NCI-H1048 (cell line): ENCODE measurements at regions not wholly inside any gene's neighbourhood (a gene's known extent, or its start where the extent isn't known, plus 50 kb on each side); places are given as distances from the start of the nearest gene placed in this dataset.
"Not testable (repeated sequence)": the region's sequence is repeated elsewhere in the genome, so short reads cannot be mapped to it uniquely, and the experiment has no call there.

Experiments used
- DNase-seq: peaks from one replicate; lab custom pipeline; 2025; lab: John Stamatoyannopoulos, UW

DNA sequence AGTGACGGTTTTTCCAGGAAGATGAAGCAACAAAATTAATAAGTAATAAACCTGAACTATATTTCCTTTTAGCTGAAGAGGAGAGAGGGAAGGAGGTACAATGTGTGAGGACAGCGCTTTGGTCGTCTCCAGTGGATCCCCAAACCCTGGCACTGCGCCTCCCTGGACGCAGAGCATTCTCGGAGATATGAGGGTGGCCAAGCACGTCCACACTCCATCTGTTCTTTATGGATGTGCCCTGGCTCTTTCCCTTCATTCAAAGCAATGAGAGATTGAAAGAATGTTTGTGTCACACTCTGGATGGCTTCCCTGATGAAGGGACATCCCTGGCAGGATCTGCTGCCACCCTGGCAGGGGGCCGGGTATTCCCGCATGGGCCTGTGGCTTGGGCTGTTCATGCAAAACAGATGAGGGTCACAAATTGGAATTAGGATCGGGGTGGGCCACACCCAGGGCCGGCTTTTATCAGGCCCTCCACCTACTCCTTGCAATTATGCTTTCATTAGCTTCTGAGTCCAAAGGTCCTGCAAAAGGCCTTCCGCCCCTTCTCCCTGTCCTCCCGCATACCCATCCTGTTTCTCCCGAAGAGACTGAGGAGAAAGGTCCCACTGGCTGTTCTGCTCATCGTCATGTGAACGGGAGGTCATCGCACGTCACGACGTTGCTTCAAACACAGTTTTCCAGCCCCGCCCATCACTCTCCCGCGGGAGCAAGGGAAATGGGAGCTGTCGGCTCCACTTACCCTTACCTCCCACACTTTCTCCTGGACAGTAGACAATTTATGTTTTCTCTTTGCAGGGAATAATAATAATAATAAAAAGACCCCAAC, 286.1 kb upstream of the IRX4 start:
- DNase-seq = no peak

DNA sequence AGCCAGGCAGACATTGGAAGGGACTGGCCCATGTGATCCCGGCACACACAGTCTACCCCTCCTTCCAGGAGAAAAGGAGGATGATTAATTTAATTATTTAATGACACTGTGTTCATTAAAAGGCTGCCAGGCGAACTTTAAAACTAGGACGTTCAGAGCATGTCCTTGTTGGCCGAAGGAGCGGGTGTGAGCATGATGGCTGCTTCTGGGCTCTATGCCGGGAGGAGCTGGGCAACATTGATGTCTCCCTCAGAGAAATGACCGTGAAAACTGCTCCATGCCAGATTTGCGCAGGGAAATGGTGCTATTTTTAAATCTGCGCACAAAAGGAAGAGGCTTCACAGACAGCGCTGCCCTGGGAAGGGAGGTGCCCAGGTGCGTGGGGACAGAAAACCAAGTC, 284.9 kb upstream of the IRX4 start:
- DNase-seq = no peak

DNA sequence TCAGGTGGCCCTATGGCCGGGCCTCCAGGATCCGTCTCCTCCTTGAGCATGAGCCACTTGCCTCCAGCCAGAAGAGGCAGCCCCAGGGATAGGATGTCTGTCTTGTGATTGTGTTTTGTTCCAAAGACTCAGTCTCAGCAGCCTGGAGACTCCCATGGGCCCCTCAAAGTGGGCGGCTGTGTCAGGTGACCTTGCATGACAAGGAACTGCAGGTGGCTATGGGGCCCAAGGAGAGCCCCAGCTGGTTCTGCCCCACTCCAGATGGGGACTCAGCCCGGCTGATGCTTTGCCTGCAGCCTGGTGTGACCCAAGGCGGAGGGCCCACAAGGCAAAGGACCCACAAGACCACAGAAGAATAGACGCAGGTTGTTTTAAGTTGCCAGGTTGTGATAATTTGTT, 284.3 kb upstream of the IRX4 start:
- DNase-seq = no peak

DNA sequence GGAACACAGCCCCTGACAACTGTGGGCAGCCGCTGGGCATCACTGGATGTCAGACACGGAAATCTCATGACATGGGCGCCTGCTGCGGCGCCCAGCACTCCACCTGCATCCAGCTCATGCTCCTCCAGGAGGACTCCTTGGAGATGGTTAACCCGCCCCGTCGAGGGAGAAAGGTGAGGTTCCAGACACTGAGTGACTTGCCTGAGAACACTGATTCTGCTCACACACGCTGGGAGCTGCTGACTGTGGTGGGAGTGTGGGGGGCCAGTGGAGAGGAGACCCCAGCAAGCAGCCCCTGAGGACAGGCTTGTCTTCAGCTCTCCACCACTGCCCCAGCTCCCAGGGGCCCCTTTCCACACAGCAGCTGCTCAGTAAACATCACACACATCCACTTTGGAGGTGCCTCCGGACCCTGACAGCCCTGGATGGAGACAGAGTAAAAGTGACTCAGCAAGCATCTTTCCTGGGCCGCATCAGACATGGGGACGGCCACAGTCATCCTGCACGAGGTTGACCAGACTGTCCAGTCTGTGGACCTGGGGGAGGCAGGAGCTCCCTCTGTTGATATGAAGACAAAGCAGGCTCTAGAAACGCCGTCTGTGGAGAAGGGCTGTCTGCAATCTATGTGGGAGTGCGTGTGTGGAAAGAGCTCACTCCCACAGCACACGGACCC, 283.7 kb upstream of the IRX4 start:
- DNase-seq = no peak

DNA sequence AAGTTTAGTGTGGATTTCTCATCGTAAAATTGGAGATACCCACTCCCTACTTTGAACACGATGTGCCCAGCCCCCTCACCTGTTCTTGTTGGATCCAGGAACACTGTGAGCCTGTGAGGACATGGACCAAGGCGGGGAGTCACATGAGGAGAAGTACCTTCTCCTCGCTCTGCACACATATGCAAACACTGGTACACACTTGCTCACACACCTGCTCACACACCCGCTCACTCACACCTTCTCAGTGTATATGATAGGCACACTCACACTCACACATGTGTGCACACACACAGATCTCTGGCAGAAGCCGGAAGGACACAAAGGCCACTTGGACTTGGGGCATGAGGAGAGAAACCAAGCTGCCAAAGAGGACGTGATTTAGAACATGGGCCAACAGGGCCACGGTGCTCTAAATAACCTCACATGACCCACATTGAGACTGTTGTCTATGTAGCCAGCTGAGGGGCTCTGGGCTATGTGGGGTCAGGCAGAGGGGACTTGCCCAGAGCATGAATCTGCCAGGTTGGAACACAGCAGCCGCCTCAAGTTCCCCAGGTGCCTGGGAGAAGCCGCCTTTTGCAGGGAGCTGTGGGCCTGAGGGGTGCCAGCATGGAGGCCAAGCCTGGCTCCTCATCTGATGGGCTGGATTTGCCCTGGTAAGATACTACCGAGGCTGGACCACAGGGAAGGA, 283.0 kb upstream of the IRX4 start:
- no peak for DNase-seq

DNA sequence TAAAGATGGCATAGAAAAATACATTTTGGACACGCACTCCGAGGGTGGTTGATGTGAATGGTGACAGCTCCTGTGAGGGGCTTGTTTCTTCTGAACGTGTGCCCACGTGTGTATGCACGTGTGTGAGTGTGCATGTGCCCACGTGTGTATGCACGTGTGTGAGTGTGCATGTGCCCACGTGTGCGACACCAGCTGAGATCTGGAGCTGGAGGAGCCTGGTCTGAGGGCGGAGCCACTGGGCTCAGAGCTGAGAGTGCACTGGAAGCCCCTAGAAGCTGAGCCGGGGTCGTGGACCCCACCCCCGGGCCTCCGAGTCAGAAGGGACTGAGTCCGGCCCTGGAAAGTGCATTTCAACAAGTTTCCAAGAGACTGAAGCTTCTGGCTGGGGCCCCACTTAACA, 282.5 kb upstream of the IRX4 start:
- DNase-seq = no peak

DNA sequence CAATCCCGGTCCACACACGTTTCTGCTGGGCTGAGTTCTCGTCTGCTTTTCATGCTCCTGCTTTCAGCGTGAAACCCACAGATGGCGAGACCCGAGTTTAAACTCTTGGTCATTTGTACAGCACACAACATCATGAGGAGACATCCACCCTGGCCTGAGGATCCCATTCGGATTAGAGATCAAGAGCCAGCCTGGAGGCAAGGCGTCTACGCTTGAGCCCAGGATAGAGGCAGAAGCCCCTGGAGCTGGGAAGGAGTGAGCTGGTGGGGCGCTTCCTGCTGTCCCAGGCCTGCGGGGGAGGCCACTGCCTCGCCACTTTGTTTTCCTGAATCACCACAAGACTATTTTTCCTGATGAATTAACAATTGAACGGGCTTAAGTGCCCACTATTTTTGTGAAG, 281.9 kb upstream of the IRX4 start:
- no peak for DNase-seq

DNA sequence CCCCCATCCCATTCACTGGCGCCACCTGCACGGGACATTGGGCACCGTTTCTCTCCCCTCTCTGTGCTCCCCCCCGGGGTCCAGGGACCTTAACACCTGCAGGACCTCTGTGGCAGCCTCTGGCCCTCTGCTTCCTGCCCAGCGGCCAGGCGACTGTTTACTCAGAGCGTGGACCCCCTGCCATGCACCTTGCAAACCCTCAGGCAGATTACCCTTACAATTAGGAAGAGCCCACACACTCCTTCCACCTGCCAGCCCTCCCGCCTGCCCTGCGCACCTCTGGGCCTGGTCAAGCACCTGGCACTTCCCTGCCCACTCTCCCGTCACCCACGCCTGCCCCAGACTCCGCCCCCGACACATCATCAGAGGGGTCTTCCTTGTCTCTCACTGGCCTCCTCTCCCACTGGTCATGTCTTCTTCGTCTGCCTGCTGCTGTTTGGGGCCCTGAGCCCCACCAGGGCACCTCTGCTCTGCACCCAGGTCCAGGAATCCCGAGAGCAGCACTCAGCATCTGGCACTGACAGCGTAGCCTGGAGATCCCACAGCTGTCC, 281.3 kb upstream of the IRX4 start:
- DNase-seq = no peak

DNA sequence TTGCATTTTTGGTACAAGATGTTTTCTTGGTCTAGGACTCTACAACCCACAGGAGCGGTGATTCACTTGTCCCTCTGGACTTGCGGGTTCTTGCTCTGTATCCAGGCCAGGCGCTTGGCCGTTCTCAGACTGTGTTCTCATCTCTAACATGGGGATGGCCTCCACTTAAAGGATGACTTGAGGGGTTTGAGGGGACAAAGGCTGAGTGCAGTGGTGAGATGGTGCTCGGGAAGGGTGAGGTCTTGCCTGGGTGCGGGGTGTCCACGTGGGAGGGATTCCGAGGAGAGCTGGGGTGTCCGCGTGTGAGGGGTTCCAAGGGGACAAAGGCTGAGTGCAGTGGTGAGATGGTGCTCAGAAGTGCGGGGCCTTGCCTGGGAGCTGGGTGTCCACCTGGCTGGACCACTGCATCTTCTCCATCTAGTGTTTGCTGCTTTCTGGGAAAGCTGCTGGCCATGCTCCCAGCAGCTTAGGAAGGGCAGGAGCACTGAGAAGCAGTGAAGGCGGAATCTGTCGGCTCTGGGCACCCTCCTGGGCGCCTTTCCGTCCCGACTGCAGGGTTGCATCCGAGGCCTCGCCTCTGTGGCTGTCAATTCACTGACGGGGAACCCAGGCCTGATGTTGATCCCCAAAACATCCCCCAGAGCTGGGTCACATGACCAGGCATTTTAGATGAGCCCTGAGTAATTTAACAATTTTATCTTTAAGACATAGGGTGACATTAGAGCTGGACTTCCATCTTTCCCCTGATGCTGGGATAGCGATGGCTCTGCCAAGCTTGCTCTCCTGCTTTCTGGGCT, 280.5 kb upstream of the IRX4 start:
- DNase-seq = no peak

DNA sequence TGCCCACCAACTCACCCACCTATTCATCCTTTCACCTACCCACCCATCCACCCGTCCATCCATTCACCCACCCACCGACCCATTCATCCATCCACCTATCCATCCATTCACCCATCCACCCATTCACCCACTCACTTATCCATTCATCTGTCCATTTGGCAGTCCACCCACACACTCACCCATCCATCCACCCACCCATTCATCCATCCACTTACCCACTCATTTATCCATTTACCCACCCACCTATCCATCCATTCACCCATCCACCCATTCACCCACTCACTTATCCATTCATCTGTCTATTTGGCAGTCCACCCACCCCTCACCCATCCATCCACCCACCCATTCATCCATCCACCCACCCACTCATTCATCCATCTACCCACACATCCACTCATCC, 278.1 kb upstream of the IRX4 start:
- DNase-seq = no peak

DNA sequence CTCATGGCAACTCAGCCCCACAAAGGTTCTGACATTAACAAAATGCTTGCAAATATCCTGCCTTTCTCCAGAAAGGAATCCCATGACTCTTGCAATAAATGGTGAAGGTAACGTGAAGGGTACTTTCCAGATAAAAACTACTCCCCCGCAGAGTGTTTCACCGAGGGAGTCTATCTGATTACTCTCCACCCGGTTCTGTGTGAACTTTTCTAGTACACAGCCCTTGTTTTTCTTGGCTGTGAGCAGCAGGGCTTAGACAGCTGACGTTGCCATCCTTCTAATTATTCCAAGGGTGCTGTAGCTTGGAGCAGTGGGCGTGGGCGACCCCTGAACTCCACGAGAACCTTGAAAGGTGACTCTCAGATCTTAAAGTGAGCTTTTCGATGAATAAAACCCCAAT, 276.0 kb upstream of the IRX4 start:
- DNase-seq = no peak

DNA sequence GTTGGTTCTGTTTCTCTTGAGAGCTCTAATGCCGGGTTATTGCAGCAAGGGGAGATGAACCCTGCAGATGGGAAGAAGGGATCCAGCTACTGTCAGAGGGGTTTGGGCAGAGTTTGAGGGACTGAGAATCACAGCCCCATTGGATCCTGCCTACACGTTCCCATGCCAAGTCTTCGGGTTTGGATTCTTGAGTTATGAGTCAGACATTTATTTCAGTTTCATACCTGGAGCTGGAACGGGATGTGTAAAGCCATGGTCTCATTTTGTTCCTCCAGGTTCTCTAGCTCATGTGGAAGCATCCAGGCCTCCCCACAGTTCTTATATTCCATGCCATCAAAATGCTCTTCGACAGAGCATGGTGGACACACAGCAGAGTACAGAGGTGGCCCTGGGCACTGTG, 275.4 kb upstream of the IRX4 start:
- no peak for DNase-seq

DNA sequence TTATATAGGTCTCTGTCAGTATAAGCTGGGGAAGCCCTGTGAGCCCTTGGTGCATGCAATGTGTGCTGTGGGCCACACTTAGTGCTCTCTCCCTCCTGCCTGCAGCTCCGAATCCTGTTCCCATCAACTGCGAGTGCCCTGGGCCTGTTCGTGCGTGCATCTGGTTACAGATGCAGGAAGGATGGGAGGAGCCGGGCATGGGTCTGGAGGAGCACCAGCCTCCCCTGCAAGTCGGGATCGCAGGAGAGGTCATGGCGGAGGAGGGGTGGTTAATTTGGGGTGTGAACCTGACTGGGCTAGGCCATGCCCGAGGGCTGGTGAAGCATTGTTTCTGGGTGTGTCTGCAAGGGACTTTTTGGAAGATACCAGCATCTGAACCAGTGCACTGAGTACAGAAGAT, 274.6 kb upstream of the IRX4 start:
- DNase-seq = no peak

DNA sequence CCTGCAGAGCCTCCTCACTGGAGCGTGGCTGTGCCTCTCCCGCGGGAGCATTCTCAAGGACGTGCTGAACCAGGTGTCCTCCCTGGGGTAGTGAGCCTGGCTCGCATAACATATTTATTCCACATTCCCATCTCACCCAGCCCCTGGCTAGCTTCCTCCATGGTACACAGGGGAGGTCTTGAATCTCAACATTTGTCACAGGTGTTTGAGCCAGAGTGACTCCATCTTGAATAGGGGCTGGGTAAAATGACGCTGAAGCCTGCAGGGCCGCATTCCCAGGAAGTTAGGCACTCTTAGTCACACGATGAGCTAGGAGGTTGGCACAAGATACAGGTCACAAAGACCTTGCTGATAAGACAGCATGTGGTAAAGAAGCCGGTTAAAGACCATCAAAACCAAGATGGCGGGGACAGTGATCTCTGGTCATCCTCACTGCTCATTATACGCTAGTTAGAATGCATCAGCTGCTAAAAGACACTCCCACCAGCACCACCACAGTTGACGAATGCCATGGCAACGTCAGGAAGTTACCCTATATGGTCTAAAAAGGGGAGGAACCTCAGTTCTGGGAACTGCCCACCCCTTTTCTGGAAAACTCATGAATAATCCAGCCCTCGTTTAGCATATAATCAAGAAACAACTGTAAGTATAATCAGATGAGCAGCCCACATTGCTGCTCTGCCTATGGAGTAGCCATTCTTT, 273.8 kb upstream of the IRX4 start:
- no peak for DNase-seq

DNA sequence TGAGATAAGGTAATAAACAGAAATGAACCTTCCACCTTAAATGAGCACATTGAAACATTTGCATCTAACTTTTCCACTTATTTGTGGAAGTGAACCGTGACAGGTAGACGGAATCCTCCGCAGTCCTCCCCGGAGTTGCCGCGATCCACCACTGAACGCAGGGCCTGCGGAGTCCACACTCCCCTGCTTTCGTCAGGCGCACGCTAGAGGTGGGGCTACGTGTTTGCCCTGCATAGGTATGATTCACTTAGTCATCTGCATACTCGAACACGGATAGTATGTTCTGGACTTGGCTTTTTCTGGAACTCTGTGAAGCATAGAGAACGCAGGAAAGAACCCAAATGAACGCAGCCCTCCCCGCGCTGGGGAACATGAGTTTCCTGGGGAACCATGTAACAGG, 272.8 kb upstream of the IRX4 start:
- DNase-seq = no peak

DNA sequence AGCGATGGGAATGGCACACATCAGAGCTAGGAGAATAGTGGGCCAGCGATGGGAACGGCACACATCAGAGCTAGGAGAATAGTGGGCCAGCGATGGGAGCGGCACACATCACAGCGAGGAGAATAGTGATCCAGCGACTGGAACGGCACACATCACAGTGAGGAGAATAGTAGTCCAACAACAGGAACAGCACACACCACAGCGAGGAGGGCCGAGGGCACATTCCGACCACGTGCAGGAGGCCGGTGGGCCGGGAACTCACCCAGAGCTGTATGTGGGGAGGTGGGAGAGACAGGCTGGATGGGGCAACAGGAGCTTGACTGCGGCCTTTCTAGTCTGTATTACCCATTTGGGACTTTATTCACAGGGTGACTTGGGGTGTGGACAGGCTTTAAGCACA, 271.1 kb upstream of the IRX4 start:
- DNase-seq = no peak

DNA sequence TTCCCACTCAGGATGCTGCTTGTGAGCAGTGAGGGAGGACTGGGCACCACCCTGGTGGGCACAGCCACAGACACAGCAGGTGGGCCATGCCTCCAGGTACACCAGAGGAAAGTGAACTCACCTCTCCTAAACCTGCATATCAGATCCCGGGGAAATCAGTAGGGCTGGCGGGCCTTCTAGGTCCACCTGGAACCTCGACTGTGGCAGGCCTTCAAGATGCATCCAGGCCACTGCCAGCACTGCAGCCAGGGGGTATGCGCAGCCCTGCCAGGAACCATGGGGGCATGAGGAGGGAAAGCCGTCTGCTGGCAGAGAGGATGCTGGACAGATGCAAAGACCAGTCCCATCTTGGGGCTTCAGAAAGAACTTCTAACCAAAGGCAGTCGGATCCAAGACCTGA, 270.6 kb upstream of the IRX4 start:
- no peak for DNase-seq

DNA sequence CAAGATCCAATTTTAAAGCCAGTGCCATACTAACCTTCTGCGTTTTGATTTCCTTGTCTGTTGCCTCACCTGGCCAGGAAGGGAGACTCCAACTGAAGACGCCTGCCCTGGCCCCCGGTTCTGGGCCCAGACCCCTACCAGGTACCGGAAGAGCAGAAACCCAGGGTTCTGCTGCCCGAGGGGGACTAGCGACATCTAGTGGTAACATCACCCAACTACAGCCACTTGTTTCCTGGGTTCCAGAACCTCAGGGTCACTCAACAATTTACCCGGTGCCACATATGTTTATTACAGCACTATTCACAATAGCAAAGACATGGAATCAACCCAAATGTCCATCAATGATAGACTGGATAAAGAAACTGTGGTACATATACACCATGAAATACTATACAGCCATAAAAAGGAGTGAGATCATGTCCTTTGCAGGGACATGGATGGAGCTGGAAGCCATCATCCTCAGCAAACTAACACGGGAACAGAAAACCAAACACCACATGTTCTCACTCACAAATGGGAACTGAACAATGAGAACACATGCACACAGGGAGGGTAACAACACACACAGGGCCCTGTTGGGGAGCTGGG, 268.7 kb upstream of the IRX4 start:
- DNase-seq = not testable (repeated sequence)

DNA sequence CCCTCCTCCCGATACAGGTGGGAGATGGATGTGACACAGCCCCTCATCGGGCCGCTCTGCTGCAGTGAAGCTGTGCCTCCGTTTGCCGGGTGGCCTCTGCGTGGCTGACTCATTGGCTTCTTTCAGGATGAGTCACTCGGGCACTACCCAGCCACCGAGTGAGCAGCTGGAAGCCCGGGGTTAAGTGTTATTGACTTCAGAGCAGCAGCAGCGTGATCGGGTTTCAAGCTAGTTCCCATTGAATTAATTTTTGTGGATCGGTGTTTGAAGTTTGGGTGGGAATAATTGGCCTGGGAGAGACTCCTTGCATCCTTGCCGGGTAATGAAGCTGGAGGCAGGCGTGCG, 266.4 kb upstream of the IRX4 start:
- DNase-seq = no peak

DNA sequence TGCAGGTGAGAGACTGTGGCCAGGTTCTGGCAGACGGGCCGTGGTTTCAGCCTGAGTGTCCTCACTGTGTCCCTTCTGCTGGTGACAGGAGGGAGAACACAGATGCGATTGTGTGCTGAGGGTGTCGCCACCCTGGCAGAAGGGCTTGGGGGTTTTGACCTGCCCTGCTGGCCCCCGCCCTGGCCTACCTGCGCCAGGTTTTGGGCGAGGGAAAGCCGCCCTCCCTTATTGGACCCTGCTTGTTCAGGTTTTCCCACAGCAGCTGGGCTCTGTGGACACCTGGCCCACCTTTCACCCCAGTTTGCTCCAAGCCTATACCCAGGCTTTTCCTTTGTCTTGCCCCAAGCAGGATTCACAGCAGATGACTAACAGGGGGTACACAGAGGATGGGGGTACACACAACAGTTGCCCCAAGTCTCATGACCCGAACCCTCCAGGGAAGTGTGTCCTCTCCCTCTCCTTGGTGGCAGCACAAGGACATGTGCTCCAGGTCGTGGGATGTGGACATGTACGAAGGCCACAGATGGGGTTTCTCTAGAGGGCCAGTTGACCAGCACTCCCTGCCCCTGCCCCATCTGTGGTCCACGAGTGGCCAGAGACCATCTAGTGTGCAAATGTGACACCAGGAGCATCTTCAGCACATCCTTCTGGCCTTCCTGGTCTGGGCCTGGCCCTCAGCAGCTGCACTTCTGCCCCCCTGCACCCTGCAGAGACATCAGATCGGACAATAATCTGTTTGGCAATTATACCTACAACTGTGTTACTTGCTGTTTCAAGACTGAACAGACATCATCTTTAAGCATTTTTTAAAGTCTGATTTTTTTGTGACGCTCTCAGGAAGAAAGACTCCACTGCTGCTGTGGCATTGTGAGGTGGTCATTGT, 265.8 kb upstream of the IRX4 start:
- DNase-seq = no peak
